GM21619 (cell line): ENCODE measurements at regions not wholly inside any gene's neighbourhood (a gene's known extent, or its start where the extent isn't known, plus 50 kb on each side); places are given as distances from the start of the nearest gene placed in this dataset.
A peak's percentile ranks its signal among the peaks of the same experiment; 100 is the strongest.

ENCODE experiments used
- ATAC-seq: cut with Tn5 transposase; IDR thresholded peaks from one replicate; pipeline ENCODE4 v1.9.1; 2021; ENCODE audit not compliant: unreplicated experiment

DNA sequence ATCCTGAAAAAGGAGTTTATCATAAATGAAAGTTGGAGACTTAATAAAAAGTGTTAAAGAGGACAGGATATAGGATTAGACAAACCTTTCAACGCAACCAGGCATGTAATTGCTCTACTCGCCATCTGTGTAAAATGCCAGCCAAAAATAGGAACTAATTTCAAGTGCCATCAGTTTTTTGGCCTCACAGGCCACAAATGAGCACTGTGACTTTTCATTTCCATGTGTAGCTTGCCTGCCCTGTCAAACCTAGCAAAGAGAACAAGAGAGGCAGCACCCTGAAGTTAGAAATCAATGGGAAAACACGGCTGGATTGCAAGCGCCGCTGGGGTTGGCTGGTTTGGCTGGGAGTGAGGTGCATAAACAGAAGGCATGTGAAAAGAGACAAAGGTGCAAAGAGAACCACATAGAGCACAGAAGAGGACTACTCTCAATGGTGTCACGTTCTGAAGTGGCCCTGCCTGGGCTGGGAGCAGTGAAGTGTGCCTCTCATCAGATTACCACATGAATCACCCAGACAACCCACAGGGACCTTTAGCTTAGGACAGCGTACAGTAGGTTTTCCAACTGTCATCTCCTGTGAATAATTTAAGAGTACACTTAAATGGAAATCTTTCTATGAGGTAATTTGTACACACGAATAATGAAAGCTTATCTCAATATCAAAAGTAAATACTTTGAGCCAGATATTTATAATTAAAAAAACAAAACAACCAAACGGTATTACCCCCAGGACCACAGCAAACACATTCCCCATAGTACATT lies 78.0 kb upstream of the NHSL1 start:
- ATAC-seq = no peak

- no peak for ATAC-seq
Observed at GRCh38 chr6:138580040-138580439, 80.7 kb upstream of the NHSL1 start.

- no peak for ATAC-seq
Observed at GRCh38 chr6:138580801-138581200, 81.5 kb upstream of the NHSL1 start.

GRCh38 chr6:138582573-138582972 lies 83.3 kb upstream of the NHSL1 start:
- no peak for ATAC-seq

- no peak for ATAC-seq
Observed at GRCh38 chr6:138586638-138587037, 87.3 kb upstream of the NHSL1 start.

- ATAC-seq = no peak
Observed at GRCh38 chr6:138588805-138589434, 89.6 kb upstream of the NHSL1 start.

- peak; percentile 26 for ATAC-seq
Observed at GRCh38 chr6:138590796-138591709, 91.8 kb upstream of the NHSL1 start.

- ATAC-seq = peak; percentile 54
Observed at GRCh38 chr6:138592749-138593123, 93.4 kb upstream of the NHSL1 start.

DNA sequence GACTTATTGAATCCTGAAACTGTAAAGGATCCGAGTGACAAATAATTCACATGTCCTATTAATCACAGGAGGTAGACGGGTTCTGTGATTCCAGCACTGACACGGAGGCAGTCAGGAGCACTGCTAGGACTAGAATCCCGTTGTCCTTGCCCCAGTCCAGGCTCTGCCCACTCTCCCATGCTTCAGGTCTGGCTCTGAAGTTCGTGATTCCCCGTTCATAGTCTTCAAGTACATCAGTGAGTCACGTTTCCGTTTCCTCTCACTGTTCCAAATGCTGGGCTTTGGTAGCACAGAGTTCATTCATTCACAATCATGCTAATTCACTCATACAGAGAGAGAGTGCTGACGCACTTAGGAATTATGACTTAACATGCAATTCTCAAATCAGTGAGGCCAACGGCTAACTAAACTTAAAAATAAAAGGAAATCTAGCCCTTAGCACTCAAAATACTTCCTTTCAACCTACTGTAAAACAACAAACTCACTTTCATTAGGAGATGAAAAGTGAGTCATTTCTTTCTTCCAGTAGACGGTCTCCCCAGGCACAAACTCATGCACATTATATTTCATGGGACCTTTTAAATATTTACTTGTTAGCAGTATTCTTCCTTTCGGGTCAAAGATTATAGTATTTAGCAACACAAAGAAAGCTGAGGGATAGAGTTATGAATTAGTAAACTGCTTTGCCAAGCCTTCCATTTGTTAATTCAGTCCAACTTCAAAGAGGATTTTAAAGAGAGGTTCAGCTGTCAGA lies 94.0 kb upstream of the NHSL1 start:
- ATAC-seq = peak; percentile 75

- ATAC-seq = no peak
Observed at GRCh38 chr6:138593909-138594757, 94.8 kb upstream of the NHSL1 start.

GRCh38 chr6:138594758-138595140 lies 95.5 kb upstream of the NHSL1 start:
- no peak for ATAC-seq

DNA sequence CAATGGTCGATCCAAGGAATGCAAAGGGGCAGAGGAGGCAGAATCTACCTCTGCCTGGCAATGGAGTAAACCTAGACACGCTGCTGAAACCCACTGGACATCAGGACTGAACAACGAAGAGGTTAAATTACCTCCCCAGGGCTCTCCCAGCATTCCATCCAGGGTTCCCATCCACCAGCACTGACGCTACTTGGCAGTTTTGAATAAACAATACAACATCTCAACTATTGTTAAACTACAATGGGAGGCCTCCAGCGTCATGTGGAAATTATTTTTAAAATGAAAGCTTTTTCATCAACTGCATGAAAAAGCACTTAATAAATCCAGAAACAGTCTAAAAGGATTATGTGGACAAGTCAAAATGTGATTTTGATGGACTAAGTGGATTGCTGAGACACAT lies 96.8 kb upstream of the NHSL1 start:
- no peak for ATAC-seq

- ATAC-seq = no peak
Observed at GRCh38 chr6:138596591-138596990, 97.3 kb upstream of the NHSL1 start.

DNA sequence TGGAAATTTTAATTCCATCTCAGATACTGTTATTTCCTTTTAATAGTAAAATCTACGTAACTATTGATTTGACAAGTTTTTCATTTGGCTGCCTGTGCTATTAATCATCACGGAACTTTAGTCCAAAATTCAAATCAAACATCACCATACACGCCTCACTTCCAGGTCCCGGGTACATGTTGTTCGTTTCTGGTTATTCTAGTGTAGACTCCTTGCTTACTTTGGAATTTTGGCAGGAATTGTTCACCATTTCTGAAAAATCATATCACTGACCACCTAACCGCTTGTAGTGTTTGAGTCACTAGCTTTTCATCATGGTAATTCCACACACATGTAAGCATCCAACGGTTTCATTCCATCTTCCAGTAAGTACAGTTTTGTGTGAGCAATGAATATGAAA lies 98.0 kb upstream of the NHSL1 start:
- ATAC-seq = no peak

GRCh38 chr6:138598562-138599173 lies 99.4 kb upstream of the NHSL1 start:
- ATAC-seq = no peak

DNA sequence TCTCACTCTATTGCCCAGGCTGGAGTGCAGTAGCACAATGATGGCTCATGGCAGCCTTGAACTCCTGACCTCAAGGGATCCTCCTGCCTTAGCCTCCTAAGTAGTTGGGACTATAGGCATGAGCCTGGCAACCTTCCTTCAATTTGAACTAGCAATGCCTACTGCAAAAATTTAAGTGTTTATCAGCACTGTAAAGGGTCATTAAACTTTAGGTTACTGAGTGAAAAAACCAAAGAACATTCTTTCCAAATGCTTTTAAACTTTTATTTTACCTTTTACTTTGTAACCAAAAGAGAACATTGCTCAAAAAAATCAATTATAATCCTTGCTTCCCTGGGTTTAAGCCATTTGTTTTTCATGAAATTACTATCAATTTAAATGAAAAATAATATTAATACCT lies 101.0 kb upstream of the NHSL1 start:
- no peak for ATAC-seq

DNA sequence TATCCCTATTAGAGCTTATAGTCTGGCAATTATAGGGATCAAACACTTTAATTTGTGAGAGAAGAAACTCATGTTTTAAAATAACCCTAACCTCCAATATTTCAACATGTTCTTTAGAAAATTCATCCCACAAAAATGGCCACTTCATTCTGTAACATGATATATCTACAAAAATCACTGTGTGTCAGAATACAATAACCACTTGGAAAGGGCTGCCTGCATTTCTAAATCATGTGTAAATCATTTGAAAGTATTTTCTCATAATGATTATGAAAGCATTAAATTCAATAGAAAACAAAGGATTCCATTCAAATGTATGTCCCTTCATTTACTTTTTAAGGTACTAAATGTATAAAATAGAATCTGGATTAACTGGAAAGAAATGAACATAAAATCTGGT lies 101.4 kb upstream of the NHSL1 start:
- ATAC-seq = no peak

- ATAC-seq = no peak
Observed at GRCh38 chr6:138601128-138601527, 101.8 kb upstream of the NHSL1 start.

DNA sequence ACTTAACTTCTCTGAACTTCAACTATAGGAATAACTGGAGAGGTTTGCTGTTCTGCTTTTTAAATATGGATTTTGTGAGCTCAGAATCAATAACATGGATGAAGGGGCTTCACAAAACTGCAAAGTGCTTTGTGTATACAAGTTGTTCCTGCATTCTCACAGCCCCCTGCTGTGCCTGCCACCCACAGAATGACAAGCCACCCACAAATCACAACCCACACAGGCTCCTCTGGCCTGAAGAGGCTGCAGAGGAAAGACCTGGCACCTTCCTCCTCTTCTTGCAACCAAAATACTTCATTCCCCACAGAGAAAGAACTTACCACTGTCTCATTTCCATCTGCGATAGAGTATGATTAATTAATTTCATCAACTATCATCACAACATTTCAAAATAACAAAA lies 106.7 kb upstream of the NHSL1 start:
- no peak for ATAC-seq
